Stimulated activated CD8-positive, alpha-beta memory T cell treated with anti-CD3 and anti-CD28 coated beads, Interleukin-2, amount 100 ng/mL, for 1 hour (primary cell): ENCODE measurements at regions not wholly inside any gene's neighbourhood (a gene's known extent, or its start where the extent isn't known, plus 50 kb on each side); places are given as distances from the start of the nearest gene placed in this dataset.
"Not testable (repeated sequence)": the region's sequence is repeated elsewhere in the genome, so short reads cannot be mapped to it uniquely, and the experiment has no call there.

Source experiments
- DNase-seq, 2 donors: peaks; one replicate each; pipeline ENCODE4 v3.0.0-alpha.2; 2020; ENCODE audit warnings: low read depth in 2 of 2

- DNase-seq, result no peak
Observed at GRCh38 chr16:17747081-17747756, 276.5 kb upstream of the XYLT1 start.

- DNase-seq, result no peak
Observed at GRCh38 chr16:17744921-17745572, 274.3 kb upstream of the XYLT1 start.

GRCh38 chr16:17743578-17743977, 272.8 kb upstream of the XYLT1 start:
- DNase-seq, result no peak

- DNase-seq, result no peak
Observed at GRCh38 chr16:17743158-17743557, 272.4 kb upstream of the XYLT1 start.

- DNase-seq, result not testable (repeated sequence)
Observed at GRCh38 chr16:17735099-17735498, 264.3 kb upstream of the XYLT1 start.

GRCh38 chr16:17729820-17730219, 259.1 kb upstream of the XYLT1 start:
- DNase-seq, result no peak

GRCh38 chr16:17728196-17728595, 257.4 kb upstream of the XYLT1 start:
- DNase-seq, result no peak

- no peak for DNase-seq
Observed at GRCh38 chr16:17724242-17724898, 253.6 kb upstream of the XYLT1 start.

- DNase-seq, result no peak
Observed at GRCh38 chr16:17723531-17724134, 252.9 kb upstream of the XYLT1 start.

- no peak for DNase-seq
Observed at GRCh38 chr16:17718495-17718894, 247.7 kb upstream of the XYLT1 start.

- no peak for DNase-seq
Observed at GRCh38 chr16:17705847-17706246, 235.1 kb upstream of the XYLT1 start.

GRCh38 chr16:17696616-17697015, 225.9 kb upstream of the XYLT1 start:
- no peak for DNase-seq

- DNase-seq, result no peak
Observed at GRCh38 chr16:17692484-17692883, 221.7 kb upstream of the XYLT1 start.

- no peak for DNase-seq
Observed at GRCh38 chr16:17691899-17692176, 221.1 kb upstream of the XYLT1 start.

GRCh38 chr16:17691106-17691898, 220.5 kb upstream of the XYLT1 start:
- DNase-seq, result no peak

GRCh38 chr16:17685447-17685846, 214.7 kb upstream of the XYLT1 start:
- no peak for DNase-seq

GRCh38 chr16:17683281-17683680, 212.5 kb upstream of the XYLT1 start:
- DNase-seq, result no peak

- no peak for DNase-seq
Observed at GRCh38 chr16:17676171-17676570, 205.4 kb upstream of the XYLT1 start.

- no peak for DNase-seq
Observed at GRCh38 chr16:17668386-17668785, 197.6 kb upstream of the XYLT1 start.

GRCh38 chr16:17666293-17666692, 195.5 kb upstream of the XYLT1 start:
- no peak for DNase-seq

GRCh38 chr16:17658881-17659280, 188.1 kb upstream of the XYLT1 start:
- no peak for DNase-seq

GRCh38 chr16:17657045-17657444, 186.3 kb upstream of the XYLT1 start:
- DNase-seq, result no peak
